Posterior cingulate gyrus (tissue), 11 donors: ENCODE measurements at regions not wholly inside any gene's neighbourhood (a gene's known extent, or its start where the extent isn't known, plus 50 kb on each side); places are given as distances from the start of the nearest gene placed in this dataset.

Experiments
- DNase-seq, 10 donors: peaks; one replicate each; pipeline versions ENCODE4 v3.0.0 to v3.0.0-alpha.2; 2020 to 2021; ENCODE audit warnings: mixed read lengths in 3 of 10
- intact Hi-C: fragments of 100-400 bp; cut with DNase I; formaldehyde crosslinking; loops from one replicate; pipeline ENCODE4 v1.15.1; 2023

- DNase-seq = no peak
- intact Hi-C loops = no loop called here
Measured at GRCh38 chr6:91304521-91304920, 717.6 kb upstream of the MAP3K7 start.

GRCh38 chr6:91303326-91303725 is 716.5 kb upstream of the MAP3K7 start:
- intact Hi-C loops = no loop called here
- DNase-seq = peak in 2 of 10 donors; percentile 47 to 68

GRCh38 chr6:91299544-91300491 is 712.9 kb upstream of the MAP3K7 start:
- intact Hi-C loops = no loop called here
- DNase-seq = no peak

- no peak for DNase-seq
- intact Hi-C loops = no loop called here
Measured at GRCh38 chr6:91298543-91299145, 711.8 kb upstream of the MAP3K7 start.

- intact Hi-C loops = no loop called here
- no peak for DNase-seq
Measured at GRCh38 chr6:91293395-91293794, 706.5 kb upstream of the MAP3K7 start.

GRCh38 chr6:91291071-91291470 is 704.2 kb upstream of the MAP3K7 start:
- intact Hi-C loops = no loop called here
- no peak for DNase-seq

- peak in 1 of 10 donors; percentile 19 for DNase-seq
- intact Hi-C loops = no loop called here
Measured at GRCh38 chr6:91288741-91289140, 701.9 kb upstream of the MAP3K7 start.

GRCh38 chr6:91281901-91282300 is 695.0 kb upstream of the MAP3K7 start:
- intact Hi-C loops = no loop called here

GRCh38 chr6:91280494-91280830 is 693.6 kb upstream of the MAP3K7 start:
- intact Hi-C loops = no loop called here
- DNase-seq = no peak

More at GRCh38 chr6:91281901-91282300, 695.0 kb upstream of the MAP3K7 start:
- DNase-seq = no peak

GRCh38 chr6:91279740-91280493 is 693.0 kb upstream of the MAP3K7 start:
- intact Hi-C loops = no loop called here
- DNase-seq = no peak

GRCh38 chr6:91278416-91278815 is 691.5 kb upstream of the MAP3K7 start:
- intact Hi-C loops = no loop called here
- no peak for DNase-seq

- intact Hi-C loops = no loop called here
- DNase-seq = no peak
Measured at GRCh38 chr6:91276315-91276714, 689.4 kb upstream of the MAP3K7 start.

GRCh38 chr6:91273729-91274128 is 686.9 kb upstream of the MAP3K7 start:
- intact Hi-C loops = no loop called here
- DNase-seq = no peak

GRCh38 chr6:91271807-91272206 is 684.9 kb upstream of the MAP3K7 start:
- intact Hi-C loops = no loop called here
- DNase-seq = peak in 1 of 10 donors; percentile 75

- DNase-seq = no peak
- intact Hi-C loops = no loop called here
Measured at GRCh38 chr6:91268941-91269340, 682.1 kb upstream of the MAP3K7 start.

GRCh38 chr6:91267246-91267645 is 680.4 kb upstream of the MAP3K7 start:
- intact Hi-C loops = no loop called here

GRCh38 chr6:91266156-91266555 is 679.3 kb upstream of the MAP3K7 start:
- intact Hi-C loops = no loop called here
- no peak for DNase-seq

More at GRCh38 chr6:91267246-91267645, 680.4 kb upstream of the MAP3K7 start:
- DNase-seq = no peak

GRCh38 chr6:91243436-91243835 is 656.6 kb upstream of the MAP3K7 start:
- intact Hi-C loops = no loop called here
- no peak for DNase-seq

GRCh38 chr6:91242614-91242949 is 655.7 kb upstream of the MAP3K7 start:
- intact Hi-C loops = no loop called here
- DNase-seq = no peak

GRCh38 chr6:91241946-91242613 is 655.2 kb upstream of the MAP3K7 start:
- intact Hi-C loops = no loop called here

More at GRCh38 chr6:91241946-91242613, 655.2 kb upstream of the MAP3K7 start:
- no peak for DNase-seq
